GM23338 (cell line): ENCODE measurements at regions not wholly inside any gene's neighbourhood (a gene's known extent, or its start where the extent isn't known, plus 50 kb on each side); places are given as distances from the start of the nearest gene placed in this dataset.

Source experiments
- CTCF ChIP-seq, 2 experiments: fragments of 200-600 bp in 1 of 2; sonication (generic) in 1 of 2; conservative IDR thresholded peaks; 2 replicates each; pipeline versions ENCODE4 v1.5.1 to v1.6.1; 2016 to 2017; ENCODE audit warnings: antibody characterized with exemption in 2 of 2, low read depth in 2 of 2, mild to moderate bottlenecking in 2 of 2, moderate library complexity in 1 of 2
- EZH2 ChIP-seq: fragments of 200-600 bp; sonication (generic); IDR thresholded peaks from one replicate; pipeline ENCODE4 v1.8.0; 2017; ENCODE audit warnings: antibody characterized with exemption, mild to moderate bottlenecking, low read depth; ENCODE audit not compliant: unreplicated experiment
- EZH2phosphoT487 ChIP-seq: fragments of 200-600 bp; sonication (generic); IDR thresholded peaks from one replicate; pipeline ENCODE4 v1.8.1; 2018; ENCODE audit warnings: antibody characterized with exemption; ENCODE audit not compliant: unreplicated experiment
- JUNB ChIP-seq: IDR thresholded peaks from one replicate; pipeline ENCODE4 v1.6.1; 2016; ENCODE audit warnings: antibody characterized with exemption; ENCODE audit not compliant: unreplicated experiment
- NANOG ChIP-seq: IDR thresholded peaks from 2 replicates; pipeline ENCODE4 v1.6.1; 2016; ENCODE audit warnings: antibody characterized with exemption, borderline replicate concordance
- POLR2AphosphoS5 ChIP-seq: IDR thresholded peaks from 2 replicates; pipeline ENCODE4 v1.6.1; 2016; ENCODE audit warnings: antibody characterized with exemption, low read depth
- REST ChIP-seq: IDR thresholded peaks from one replicate; pipeline ENCODE4 v1.6.1; 2018; ENCODE audit warnings: antibody characterized with exemption; ENCODE audit not compliant: unreplicated experiment
- STAT1 ChIP-seq: IDR thresholded peaks from one replicate; pipeline ENCODE4 v1.6.1; 2016; ENCODE audit warnings: antibody characterized with exemption; ENCODE audit not compliant: unreplicated experiment
- TF ChIP-seq, protein P1 (sequence below): IDR thresholded peaks from 2 replicates; pipeline ENCODE4 v1.6.1; 2016; ENCODE audit warnings: antibody characterized with exemption
- TF ChIP-seq, protein P2 (sequence below): fragments of 250-450 bp; sonication (Bioruptor Pico); IDR thresholded peaks from 2 replicates; pipeline ENCODE4 v1.5.0; 2020; ENCODE audit warnings: mild to moderate bottlenecking, moderate library complexity

DNA sequence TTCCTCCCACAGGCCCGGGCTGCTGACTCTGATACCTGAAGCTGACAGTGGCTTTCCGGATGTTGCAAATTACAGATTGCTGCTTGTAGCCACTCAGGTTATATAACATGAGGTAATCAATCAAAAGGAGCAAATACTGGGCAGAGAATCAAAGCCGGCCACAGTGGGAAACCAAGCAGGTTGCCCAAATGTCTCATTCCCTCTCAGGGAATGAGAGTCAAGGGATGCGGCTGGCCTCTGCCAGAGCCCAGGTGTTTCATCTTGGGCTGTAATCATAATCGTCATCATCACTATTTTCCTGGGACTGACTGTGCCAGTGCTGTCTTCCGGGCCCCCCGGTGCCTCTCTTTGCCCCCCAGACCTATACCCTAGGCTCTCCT is 292.4 kb upstream of the FOXF1 start:
- TF ChIP-seq CTCF (conservative IDR thresholded peaks at IDR 0.05; ENCODE audit: low read depth in 2 of 2) = no peak
- no peak for TF ChIP-seq POLR2AphosphoS5
- TF ChIP-seq REST = no peak
- no peak for TF ChIP-seq STAT1
- no peak for TF ChIP-seq JUNB
- TF ChIP-seq EZH2 = no peak
- TF ChIP-seq EZH2phosphoT487 = no peak
- TF ChIP-seq, protein P1, sequence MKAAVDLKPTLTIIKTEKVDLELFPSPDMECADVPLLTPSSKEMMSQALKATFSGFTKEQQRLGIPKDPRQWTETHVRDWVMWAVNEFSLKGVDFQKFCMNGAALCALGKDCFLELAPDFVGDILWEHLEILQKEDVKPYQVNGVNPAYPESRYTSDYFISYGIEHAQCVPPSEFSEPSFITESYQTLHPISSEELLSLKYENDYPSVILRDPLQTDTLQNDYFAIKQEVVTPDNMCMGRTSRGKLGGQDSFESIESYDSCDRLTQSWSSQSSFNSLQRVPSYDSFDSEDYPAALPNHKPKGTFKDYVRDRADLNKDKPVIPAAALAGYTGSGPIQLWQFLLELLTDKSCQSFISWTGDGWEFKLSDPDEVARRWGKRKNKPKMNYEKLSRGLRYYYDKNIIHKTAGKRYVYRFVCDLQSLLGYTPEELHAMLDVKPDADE = no peak
- TF ChIP-seq NANOG = no peak
- TF ChIP-seq, protein P2, sequence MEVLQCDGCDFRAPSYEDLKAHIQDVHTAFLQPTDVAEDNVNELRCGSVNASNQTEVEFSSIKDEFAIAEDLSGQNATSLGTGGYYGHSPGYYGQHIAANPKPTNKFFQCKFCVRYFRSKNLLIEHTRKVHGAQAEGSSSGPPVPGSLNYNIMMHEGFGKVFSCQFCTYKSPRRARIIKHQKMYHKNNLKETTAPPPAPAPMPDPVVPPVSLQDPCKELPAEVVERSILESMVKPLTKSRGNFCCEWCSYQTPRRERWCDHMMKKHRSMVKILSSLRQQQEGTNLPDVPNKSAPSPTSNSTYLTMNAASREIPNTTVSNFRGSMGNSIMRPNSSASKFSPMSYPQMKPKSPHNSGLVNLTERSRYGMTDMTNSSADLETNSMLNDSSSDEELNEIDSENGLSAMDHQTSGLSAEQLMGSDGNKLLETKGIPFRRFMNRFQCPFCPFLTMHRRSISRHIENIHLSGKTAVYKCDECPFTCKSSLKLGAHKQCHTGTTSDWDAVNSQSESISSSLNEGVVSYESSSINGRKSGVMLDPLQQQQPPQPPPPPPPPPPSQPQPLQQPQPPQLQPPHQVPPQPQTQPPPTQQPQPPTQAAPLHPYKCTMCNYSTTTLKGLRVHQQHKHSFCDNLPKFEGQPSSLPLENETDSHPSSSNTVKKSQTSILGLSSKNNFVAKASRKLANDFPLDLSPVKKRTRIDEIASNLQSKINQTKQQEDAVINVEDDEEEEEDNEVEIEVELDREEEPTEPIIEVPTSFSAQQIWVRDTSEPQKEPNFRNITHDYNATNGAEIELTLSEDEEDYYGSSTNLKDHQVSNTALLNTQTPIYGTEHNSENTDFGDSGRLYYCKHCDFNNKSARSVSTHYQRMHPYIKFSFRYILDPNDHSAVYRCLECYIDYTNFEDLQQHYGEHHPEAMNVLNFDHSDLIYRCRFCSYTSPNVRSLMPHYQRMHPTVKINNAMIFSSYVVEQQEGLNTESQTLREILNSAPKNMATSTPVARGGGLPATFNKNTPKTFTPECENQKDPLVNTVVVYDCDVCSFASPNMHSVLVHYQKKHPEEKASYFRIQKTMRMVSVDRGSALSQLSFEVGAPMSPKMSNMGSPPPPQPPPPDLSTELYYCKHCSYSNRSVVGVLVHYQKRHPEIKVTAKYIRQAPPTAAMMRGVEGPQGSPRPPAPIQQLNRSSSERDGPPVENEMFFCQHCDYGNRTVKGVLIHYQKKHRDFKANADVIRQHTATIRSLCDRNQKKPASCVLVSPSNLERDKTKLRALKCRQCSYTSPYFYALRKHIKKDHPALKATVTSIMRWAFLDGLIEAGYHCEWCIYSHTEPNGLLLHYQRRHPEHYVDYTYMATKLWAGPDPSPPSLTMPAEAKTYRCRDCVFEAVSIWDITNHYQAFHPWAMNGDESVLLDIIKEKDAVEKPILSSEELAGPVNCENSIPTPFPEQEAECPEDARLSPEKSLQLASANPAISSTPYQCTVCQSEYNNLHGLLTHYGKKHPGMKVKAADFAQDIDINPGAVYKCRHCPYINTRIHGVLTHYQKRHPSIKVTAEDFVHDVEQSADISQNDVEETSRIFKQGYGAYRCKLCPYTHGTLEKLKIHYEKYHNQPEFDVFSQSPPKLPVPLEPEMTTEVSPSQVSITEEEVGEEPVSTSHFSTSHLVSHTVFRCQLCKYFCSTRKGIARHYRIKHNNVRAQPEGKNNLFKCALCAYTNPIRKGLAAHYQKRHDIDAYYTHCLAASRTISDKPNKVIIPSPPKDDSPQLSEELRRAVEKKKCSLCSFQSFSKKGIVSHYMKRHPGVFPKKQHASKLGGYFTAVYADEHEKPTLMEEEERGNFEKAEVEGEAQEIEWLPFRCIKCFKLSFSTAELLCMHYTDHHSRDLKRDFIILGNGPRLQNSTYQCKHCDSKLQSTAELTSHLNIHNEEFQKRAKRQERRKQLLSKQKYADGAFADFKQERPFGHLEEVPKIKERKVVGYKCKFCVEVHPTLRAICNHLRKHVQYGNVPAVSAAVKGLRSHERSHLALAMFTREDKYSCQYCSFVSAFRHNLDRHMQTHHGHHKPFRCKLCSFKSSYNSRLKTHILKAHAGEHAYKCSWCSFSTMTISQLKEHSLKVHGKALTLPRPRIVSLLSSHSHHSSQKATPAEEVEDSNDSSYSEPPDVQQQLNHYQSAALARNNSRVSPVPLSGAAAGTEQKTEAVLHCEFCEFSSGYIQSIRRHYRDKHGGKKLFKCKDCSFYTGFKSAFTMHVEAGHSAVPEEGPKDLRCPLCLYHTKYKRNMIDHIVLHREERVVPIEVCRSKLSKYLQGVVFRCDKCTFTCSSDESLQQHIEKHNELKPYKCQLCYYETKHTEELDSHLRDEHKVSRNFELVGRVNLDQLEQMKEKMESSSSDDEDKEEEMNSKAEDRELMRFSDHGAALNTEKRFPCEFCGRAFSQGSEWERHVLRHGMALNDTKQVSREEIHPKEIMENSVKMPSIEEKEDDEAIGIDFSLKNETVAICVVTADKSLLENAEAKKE (CRISPR knock-in tag) = no peak
